Astrocyte of the cerebellum (primary cell): ENCODE measurements at regions not wholly inside any gene's neighbourhood (a gene's known extent, or its start where the extent isn't known, plus 50 kb on each side); places are given as distances from the start of the nearest gene placed in this dataset.

Experiments
- DNase-seq: peaks from one replicate; pipeline ENCODE4 v3.0.0-alpha.2; 2011; ENCODE audit warnings: low read depth
- H3K4me3 ChIP-seq: 2 replicates; pipeline ENCODE4 v1.5.1; 2011; ENCODE audit warnings: mild to moderate bottlenecking, low read depth, low read length, moderate library complexity
- in situ Hi-C: cut with HindIII; loops from 2 replicates; pipeline ENCODE4 v1.10.0; 2017; ENCODE audit warnings: low sequenced_read_pairs
- TF ChIP-seq, protein P1 (sequence below): IDR thresholded peaks from 2 replicates; pipeline ENCODE4 v1.5.1; 2012; ENCODE audit warnings: low read length, low read depth, moderate library complexity, mild to moderate bottlenecking; ENCODE audit errors: missing control alignments

DNA sequence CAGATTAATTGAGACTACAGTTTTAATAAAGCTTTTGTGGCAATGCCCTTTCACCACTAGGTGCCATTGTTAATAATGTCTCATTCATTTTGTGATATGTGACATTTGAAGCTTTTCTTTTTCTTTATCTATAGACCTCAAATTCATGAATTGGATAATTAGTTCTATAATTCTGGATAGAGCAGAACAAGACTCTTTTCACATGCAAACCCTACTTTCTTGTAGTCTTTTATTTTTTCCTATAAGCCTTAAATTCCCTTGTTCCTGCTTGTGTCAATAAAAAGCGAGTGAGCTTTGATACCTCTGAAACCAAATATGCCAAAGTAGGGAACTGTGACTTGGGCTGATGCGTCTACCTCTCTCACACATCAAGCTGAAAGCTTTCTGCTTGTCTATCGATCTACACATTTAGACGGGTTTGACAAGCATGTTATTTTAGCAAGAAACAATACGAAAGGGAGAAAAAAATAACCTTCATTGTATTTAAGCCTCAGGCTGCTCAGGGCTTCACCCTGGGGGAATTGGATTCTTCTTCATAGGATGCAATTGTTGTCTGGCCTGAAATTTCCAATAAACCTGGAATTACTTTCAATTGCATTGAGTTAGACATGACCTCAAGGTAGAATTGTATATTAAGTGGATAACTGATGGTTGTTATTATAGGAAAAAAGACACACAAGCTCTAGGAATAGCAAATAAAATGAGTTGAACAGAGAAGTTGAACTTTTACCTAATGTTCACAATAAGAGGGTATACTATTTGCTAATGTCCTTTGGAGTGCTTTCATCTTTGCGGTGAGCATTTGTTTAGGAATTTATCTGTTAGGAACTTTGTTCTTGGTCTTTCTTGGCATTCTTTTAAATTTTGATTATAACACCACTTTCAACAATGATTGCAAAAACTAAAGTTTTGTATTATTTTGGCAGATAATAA lies 1150.2 kb upstream of the PCDH9 start:
- TF ChIP-seq, protein P1, sequence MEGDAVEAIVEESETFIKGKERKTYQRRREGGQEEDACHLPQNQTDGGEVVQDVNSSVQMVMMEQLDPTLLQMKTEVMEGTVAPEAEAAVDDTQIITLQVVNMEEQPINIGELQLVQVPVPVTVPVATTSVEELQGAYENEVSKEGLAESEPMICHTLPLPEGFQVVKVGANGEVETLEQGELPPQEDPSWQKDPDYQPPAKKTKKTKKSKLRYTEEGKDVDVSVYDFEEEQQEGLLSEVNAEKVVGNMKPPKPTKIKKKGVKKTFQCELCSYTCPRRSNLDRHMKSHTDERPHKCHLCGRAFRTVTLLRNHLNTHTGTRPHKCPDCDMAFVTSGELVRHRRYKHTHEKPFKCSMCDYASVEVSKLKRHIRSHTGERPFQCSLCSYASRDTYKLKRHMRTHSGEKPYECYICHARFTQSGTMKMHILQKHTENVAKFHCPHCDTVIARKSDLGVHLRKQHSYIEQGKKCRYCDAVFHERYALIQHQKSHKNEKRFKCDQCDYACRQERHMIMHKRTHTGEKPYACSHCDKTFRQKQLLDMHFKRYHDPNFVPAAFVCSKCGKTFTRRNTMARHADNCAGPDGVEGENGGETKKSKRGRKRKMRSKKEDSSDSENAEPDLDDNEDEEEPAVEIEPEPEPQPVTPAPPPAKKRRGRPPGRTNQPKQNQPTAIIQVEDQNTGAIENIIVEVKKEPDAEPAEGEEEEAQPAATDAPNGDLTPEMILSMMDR, result no peak
- in situ Hi-C loops, result no loop called here
- H3K4me3 ChIP-seq, result no peak overlapping the region
- no peak for DNase-seq

DNA sequence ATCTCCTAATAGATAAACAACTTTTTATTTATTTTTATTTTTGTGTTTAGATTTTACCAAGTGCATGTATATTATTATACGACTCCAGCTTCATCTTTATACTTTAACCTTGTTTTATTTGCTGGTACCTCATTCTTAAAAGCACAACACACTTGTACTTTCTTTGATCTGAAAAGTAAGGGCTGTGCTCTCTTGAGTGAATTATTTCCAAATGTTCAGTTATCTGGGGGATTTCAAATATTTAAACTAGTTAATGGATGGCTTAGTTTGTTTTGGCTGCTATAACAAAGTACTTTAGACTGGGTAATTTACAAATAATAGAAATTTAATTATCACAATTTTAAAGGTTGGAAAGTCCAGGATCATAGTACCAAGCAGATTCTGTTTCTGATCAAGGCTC lies 1148.2 kb upstream of the PCDH9 start:
- DNase-seq, result no peak
- TF ChIP-seq, protein P1, result no peak
- H3K4me3 ChIP-seq, result no peak overlapping the region
- in situ Hi-C loops, result no loop called here

DNA sequence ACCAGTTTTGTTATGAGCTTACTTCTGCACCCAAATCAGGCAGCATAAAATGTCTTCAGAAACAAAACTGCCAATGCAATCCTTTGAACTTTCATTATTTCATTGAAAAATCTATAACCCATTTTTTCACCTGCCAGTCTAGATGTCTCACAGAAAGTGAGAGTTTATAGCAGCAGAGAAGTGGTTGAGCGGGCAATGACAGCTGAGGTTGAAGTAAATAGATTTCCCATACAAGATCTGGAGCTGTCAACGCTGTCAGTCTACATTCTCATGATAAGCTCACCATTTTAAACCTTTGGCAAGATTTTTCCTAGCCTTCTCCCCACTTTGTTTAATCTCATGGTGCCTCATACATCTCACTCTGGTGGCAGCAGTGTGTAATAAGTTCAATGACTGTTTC lies 1144.9 kb upstream of the PCDH9 start:
- TF ChIP-seq, protein P1, result no peak
- in situ Hi-C loops, result no loop called here
- no peak overlapping the region for H3K4me3 ChIP-seq
- no peak for DNase-seq

DNA sequence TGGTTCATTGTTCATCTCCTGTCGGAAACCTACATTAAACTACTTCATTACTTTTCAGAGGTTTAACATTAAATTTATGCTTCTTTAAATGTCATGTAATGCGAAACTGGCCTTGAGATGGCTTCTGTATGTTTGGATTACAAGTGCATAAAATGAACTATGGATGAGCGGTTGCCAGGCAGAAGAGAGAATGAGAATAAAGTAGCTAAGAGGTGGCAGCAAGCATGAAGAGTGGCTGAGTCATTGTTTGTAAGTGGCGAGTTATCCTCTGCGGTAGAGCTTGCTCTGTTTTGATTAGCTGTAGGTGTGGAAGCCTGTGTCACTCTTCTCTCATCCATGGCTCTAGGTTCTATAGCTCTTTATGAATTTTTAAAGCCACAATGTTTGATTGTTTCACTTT lies 1139.6 kb upstream of the PCDH9 start:
- TF ChIP-seq, protein P1, result no peak
- in situ Hi-C loops, result no loop called here
- no peak overlapping the region for H3K4me3 ChIP-seq
- DNase-seq, result peak; percentile 2

DNA sequence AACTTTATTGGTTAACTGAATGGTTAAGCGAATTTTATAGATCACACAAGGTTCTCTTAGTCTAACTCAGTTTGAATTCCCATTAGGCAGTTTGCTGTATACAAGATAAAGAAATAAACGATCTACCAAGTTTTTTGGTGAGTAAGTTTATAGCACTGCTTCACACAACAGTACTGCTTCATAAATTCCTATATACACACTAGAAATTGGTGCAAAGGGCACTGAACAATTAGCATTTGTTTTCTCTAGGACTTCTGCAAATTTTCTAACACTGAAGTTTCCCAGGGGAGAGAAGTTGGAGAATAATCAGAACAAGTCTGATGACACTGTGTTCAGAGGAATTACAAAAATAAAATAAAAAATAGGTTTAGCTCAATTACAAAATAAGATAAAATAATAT lies 1138.8 kb upstream of the PCDH9 start:
- no peak overlapping the region for H3K4me3 ChIP-seq
- TF ChIP-seq, protein P1, result no peak
- no peak for DNase-seq
- in situ Hi-C loops, result no loop called here

DNA sequence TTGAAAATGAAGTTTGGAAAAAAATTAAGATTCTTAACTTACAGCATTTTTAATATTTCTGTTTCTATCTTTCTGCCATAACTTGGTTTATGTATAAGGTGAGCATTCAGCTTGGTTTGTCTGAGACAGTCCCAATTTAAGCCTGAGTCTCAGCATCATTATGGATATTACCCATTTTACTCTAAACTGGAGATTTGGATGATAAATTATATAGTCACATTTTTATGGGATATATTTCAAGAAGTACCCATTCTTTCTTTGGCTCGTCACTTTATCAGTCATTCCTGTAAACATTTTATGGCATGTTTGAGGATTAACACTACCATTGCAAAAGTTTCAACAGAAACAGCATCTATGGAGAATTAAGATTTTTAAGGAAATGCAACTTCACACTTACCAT lies 1129.0 kb upstream of the PCDH9 start:
- H3K4me3 ChIP-seq, result no peak overlapping the region
- DNase-seq, result no peak
- TF ChIP-seq, protein P1, result no peak
- in situ Hi-C loops, result no loop called here
